GM12864 (cell line): ENCODE measurements at regions not wholly inside any gene's neighbourhood (a gene's known extent, or its start where the extent isn't known, plus 50 kb on each side); places are given as distances from the start of the nearest gene placed in this dataset.

Experiments used
- DNase-seq: peaks from one replicate; pipeline ENCODE4 v3.0.0-alpha.2; 2011; ENCODE audit warnings: low read depth
- H3K4me3 ChIP-seq: 2 replicates; pipeline ENCODE4 v1.5.1; 2011; ENCODE audit warnings: mild to moderate bottlenecking, low read depth, low read length, control low read depth
- TF ChIP-seq, protein P1 (sequence below): IDR thresholded peaks from 2 replicates; pipeline ENCODE4 v1.5.1; 2011; ENCODE audit warnings: low read depth, mild to moderate bottlenecking, moderate library complexity, low read length, control low read depth, inconsistent platforms; ENCODE audit errors: missing control alignments

DNA sequence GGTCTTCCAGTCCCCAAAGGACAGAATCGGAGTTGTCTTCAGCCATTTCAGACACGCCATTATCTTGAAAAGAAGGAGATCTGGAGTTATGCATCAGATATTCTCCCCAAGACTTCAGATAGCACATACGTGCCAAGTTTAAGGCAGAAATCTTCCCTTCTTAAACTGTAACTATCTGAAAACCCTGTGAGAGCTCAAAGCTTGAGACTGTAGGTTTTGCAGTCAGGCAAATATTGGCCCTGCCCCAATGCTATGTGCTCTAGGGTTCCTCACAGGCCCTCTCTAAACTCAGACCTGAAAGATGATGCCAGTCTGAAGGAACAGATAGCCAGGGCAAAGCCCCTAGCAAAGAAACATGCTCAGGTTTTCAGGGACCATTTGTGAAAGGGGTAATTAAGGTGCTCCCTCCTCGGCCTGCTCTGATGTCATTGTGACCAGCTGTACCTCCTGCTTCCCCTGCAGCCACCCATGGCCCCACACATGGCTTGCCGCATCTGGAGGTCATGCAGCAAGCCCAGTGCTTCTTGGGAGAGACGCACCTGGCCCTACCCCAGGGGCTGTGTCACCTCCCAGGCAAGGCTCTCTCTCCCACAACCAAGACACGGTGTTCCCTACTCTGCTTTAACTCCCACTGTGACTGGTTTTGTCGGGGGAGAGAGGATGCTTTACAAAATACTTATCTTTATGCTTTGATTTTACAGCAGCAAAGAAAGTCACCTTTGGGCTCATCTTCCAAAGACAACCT, 53.4 kb upstream of the POMGNT2 start:
- DNase-seq = no peak
- TF ChIP-seq, protein P1, sequence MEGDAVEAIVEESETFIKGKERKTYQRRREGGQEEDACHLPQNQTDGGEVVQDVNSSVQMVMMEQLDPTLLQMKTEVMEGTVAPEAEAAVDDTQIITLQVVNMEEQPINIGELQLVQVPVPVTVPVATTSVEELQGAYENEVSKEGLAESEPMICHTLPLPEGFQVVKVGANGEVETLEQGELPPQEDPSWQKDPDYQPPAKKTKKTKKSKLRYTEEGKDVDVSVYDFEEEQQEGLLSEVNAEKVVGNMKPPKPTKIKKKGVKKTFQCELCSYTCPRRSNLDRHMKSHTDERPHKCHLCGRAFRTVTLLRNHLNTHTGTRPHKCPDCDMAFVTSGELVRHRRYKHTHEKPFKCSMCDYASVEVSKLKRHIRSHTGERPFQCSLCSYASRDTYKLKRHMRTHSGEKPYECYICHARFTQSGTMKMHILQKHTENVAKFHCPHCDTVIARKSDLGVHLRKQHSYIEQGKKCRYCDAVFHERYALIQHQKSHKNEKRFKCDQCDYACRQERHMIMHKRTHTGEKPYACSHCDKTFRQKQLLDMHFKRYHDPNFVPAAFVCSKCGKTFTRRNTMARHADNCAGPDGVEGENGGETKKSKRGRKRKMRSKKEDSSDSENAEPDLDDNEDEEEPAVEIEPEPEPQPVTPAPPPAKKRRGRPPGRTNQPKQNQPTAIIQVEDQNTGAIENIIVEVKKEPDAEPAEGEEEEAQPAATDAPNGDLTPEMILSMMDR = no peak
- H3K4me3 ChIP-seq = no peak overlapping the region

DNA sequence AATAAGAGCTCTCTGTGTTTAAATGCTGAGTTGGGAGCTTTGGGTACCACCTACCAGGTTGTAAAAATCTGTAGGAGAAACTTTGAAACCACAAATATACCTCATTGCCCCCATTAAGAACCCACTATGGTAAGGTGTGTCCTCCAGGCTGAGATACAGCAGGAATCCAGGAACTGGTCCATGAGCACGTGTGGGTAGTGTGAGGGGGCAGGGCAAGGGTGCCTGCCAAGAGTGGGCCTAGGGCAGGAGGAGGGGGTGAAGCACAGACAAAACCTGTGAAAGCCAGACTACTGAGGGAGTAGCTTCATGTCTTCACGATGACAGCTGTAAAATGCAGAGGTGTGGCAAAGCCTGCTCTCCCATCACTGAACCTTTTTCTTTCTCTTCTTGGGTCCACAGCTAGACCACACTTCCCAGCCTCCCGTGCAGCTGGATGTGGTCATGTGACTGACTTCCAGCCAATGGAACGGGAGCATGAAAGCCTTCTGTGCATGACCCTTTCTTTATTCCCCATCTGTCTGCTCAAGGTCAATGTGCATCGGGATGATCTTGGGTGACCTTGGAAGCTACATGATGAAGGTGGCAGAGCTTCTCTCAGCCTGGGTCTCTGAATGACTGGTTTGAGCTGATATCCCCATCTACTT, 51.1 kb upstream of the POMGNT2 start:
- TF ChIP-seq, protein P1 = no peak
- no peak overlapping the region for H3K4me3 ChIP-seq
- DNase-seq = no peak

DNA sequence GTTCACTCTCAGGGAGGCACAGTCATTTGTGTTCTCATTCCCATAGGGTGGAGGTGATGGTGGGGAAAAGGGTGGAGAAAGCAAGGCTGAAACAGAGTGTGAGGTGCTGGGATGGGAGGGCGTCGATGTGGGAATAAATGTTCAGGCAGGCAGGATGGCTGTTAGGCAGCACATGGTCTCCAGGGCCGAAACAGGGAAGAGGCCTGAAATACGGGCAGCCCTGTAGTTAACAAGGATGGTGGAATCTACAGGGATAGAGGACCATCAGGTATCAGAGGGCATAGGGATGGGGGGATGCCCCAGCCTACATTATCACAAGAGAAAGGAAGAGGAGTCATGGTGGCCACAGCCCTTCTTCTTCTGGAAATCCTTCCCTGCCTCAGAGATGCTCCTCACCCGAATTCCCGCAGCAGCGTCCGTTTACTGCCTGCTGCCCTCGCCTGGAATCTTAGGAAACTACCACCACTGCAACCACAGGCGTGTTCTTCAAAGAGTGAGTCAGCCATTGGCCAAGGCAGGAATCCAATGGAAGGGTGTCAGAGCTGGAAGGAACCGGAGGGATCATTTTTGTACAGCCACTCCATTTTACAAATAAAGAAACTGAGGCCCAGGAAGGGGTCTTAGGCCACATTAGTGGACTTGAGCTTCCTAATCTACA, 49.7 kb upstream of the POMGNT2 start:
- TF ChIP-seq, protein P1 = no peak
- H3K4me3 ChIP-seq = no peak overlapping the region
- DNase-seq = no peak
